ENCODE measurements at regions not wholly inside any gene's neighbourhood (a gene's known extent, or its start where the extent isn't known, plus 50 kb on each side); places are given as distances from the start of the nearest gene placed in this dataset.

DNA sequence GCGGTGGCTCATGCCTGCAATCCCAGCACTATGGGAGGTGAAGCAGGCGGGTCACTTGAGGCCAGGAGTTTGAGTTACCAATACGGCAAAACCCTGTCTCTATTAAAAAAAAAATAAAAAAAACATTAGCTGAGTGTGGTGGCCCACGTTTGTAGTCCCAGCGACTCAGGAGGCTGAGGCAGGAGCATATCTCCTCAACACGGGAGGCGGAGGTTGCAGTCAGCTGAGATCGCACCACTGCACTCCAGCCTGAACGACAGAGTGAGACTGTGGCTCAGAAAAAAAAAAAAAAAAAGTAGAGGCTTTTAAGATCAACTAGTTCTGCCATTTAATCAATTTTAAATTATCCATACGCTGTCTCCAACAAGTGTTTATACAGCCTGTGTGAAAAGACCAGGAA is 1130.3 kb downstream of the PCDH9 start:
- no peak overlapping the region for H3K9ac ChIP-seq (ENCODE audit: low read depth, low read length, poor library complexity, severe bottlenecking)
- H3K9me2 ChIP-seq (replicated peaks; ENCODE audit: low read depth, low read length): no peaks in the 10 kb centered on the region
- H3K4me1 ChIP-seq (ENCODE audit: insufficient read depth, low read length, poor library complexity, severe bottlenecking): no peaks in the 10 kb centered on the region
- no peak overlapping the region for H2AFZ ChIP-seq (ENCODE audit: low read length)
- H3F3A ChIP-seq (ENCODE audit: low read depth): no peaks in the 10 kb centered on the region
- no peaks in the 10 kb centered on the region for H3K9me3 ChIP-seq (ENCODE audit: insufficient read depth, low read depth, low read length)
- H3K27me3 ChIP-seq (ENCODE audit: insufficient read depth, low read length, poor library complexity, severe bottlenecking): no peaks in the 10 kb centered on the region
- no peak overlapping the region for H3K4me2 ChIP-seq (ENCODE audit: low read depth, low read length, poor library complexity, severe bottlenecking)
- H3K36me3 ChIP-seq (ENCODE audit: insufficient read depth, low read length): no peaks in the 10 kb centered on the region
- TF ChIP-seq, protein P1, sequence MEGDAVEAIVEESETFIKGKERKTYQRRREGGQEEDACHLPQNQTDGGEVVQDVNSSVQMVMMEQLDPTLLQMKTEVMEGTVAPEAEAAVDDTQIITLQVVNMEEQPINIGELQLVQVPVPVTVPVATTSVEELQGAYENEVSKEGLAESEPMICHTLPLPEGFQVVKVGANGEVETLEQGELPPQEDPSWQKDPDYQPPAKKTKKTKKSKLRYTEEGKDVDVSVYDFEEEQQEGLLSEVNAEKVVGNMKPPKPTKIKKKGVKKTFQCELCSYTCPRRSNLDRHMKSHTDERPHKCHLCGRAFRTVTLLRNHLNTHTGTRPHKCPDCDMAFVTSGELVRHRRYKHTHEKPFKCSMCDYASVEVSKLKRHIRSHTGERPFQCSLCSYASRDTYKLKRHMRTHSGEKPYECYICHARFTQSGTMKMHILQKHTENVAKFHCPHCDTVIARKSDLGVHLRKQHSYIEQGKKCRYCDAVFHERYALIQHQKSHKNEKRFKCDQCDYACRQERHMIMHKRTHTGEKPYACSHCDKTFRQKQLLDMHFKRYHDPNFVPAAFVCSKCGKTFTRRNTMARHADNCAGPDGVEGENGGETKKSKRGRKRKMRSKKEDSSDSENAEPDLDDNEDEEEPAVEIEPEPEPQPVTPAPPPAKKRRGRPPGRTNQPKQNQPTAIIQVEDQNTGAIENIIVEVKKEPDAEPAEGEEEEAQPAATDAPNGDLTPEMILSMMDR (conservative IDR thresholded peaks at IDR 0.05; ENCODE audit: low read length): no peak
- TF ChIP-seq EZH2phosphoT487 (IDR thresholded peaks at IDR 0.05; ENCODE audit: borderline replicate concordance): no peak
- no peaks in the 10 kb centered on the region for H4K20me1 ChIP-seq (ENCODE audit: insufficient read depth, low read length, poor library complexity, severe bottlenecking)
- H3K4me3 ChIP-seq (ENCODE audit: low read length, poor library complexity, severe bottlenecking): no peak overlapping the region
- no peaks in the 10 kb centered on the region for H3K79me2 ChIP-seq (ENCODE audit: insufficient read depth, low read length)

- Histone ChIP-seq H3K79me2 (ENCODE audit: insufficient read depth, low read length) (no peaks in the 10 kb centered on the region), H3K36me3 (ENCODE audit: insufficient read depth, low read length) (no peaks in the 10 kb centered on the region), H2AFZ (ENCODE audit: low read length) (no peak overlapping the region), H3K9me3 (ENCODE audit: insufficient read depth, low read depth, low read length) (no peaks in the 10 kb centered on the region), H3F3A (ENCODE audit: low read depth) (no peaks in the 10 kb centered on the region), H3K4me1 (ENCODE audit: insufficient read depth, low read length, poor library complexity, severe bottlenecking) (no peaks in the 10 kb centered on the region), H3K4me3 (ENCODE audit: low read length, poor library complexity, severe bottlenecking) (no peak overlapping the region), H3K9ac (ENCODE audit: low read depth, low read length, poor library complexity, severe bottlenecking) (no peak overlapping the region), H3K9me2 (replicated peaks; ENCODE audit: low read depth, low read length) (no peaks in the 10 kb centered on the region), H4K20me1 (ENCODE audit: insufficient read depth, low read length, poor library complexity, severe bottlenecking) (no peaks in the 10 kb centered on the region), H3K27me3 (ENCODE audit: insufficient read depth, low read length, poor library complexity, severe bottlenecking) (no peaks in the 10 kb centered on the region), H3K4me2 (ENCODE audit: low read depth, low read length, poor library complexity, severe bottlenecking) (no peak overlapping the region)
- no peak for TF ChIP-seq EZH2phosphoT487 (IDR thresholded peaks at IDR 0.05; ENCODE audit: borderline replicate concordance)
- TF ChIP-seq, protein P1 (conservative IDR thresholded peaks at IDR 0.05; ENCODE audit: low read length): no peak
Measured at GRCh38 chr13:66098931-66099628, 1131.1 kb downstream of the PCDH9 start.

GRCh38 chr13:66089711-66090110 is 1140.4 kb downstream of the PCDH9 start:
- Histone ChIP-seq H3K4me1 (ENCODE audit: insufficient read depth, low read length, poor library complexity, severe bottlenecking) (no peaks in the 10 kb centered on the region), H3K27me3 (ENCODE audit: insufficient read depth, low read length, poor library complexity, severe bottlenecking) (no peaks in the 10 kb centered on the region), H3K4me3 (ENCODE audit: low read length, poor library complexity, severe bottlenecking) (no peak overlapping the region), H2AFZ (ENCODE audit: low read length) (no peak overlapping the region), H3K9me3 (ENCODE audit: insufficient read depth, low read depth, low read length) (no peaks in the 10 kb centered on the region), H3K36me3 (ENCODE audit: insufficient read depth, low read length) (no peaks in the 10 kb centered on the region), H3K79me2 (ENCODE audit: insufficient read depth, low read length) (no peaks in the 10 kb centered on the region), H3F3A (ENCODE audit: low read depth) (no peaks in the 10 kb centered on the region), H3K4me2 (ENCODE audit: low read depth, low read length, poor library complexity, severe bottlenecking) (no peak overlapping the region), H4K20me1 (ENCODE audit: insufficient read depth, low read length, poor library complexity, severe bottlenecking) (no peaks in the 10 kb centered on the region), H3K9me2 (replicated peaks; ENCODE audit: low read depth, low read length) (no peaks in the 10 kb centered on the region), H3K9ac (ENCODE audit: low read depth, low read length, poor library complexity, severe bottlenecking) (no peak overlapping the region)
- TF ChIP-seq EZH2phosphoT487 (IDR thresholded peaks at IDR 0.05; ENCODE audit: borderline replicate concordance): no peak
- TF ChIP-seq, protein P1 (conservative IDR thresholded peaks at IDR 0.05; ENCODE audit: low read length): no peak

Measured in Loucy (cell line).